ENCODE measurements at regions not wholly inside any gene's neighbourhood (a gene's known extent, or its start where the extent isn't known, plus 50 kb on each side); places are given as distances from the start of the nearest gene placed in this dataset.

DNA sequence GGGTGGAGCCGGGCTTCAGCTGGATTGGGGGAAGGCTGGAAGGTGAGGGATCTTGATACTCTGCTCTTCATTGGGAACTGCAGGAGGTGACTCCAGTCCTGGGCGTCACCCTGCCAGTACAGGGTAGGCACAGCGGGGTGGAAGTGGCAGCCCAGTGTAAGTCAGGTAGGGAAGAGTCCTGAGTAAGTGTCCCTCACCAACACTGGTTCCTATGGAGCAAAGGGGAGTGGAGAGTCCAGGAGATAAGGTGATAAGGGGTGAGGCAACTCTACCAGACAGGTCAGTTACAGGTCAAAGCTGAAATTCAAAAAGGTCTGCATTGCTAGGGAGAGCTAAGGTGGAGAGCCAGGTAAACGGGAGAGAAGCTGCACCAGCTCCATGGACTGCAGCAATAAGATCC is 145.6 kb upstream of the NFE2L3 start:
- TF ChIP-seq, protein P1, sequence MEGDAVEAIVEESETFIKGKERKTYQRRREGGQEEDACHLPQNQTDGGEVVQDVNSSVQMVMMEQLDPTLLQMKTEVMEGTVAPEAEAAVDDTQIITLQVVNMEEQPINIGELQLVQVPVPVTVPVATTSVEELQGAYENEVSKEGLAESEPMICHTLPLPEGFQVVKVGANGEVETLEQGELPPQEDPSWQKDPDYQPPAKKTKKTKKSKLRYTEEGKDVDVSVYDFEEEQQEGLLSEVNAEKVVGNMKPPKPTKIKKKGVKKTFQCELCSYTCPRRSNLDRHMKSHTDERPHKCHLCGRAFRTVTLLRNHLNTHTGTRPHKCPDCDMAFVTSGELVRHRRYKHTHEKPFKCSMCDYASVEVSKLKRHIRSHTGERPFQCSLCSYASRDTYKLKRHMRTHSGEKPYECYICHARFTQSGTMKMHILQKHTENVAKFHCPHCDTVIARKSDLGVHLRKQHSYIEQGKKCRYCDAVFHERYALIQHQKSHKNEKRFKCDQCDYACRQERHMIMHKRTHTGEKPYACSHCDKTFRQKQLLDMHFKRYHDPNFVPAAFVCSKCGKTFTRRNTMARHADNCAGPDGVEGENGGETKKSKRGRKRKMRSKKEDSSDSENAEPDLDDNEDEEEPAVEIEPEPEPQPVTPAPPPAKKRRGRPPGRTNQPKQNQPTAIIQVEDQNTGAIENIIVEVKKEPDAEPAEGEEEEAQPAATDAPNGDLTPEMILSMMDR (IDR thresholded peaks at IDR 0.05), result no peak
- no peak for TF ChIP-seq POLR2A (IDR thresholded peaks at IDR 0.05)

Data from adrenal gland (tissue), 5 donors.